Activated CD4-positive, alpha-beta T cell treated with anti-CD3 and anti-CD28 coated beads, Interleukin-2, Interleukin-4, amounts not matched to agents 100 ng/mL and 50 ng/mL, durations not matched to agents 16 hours and 8 hours (primary cell): ENCODE measurements at regions not wholly inside any gene's neighbourhood (a gene's known extent, or its start where the extent isn't known, plus 50 kb on each side); places are given as distances from the start of the nearest gene placed in this dataset.
"Not testable (repeated sequence)": the region's sequence is repeated elsewhere in the genome, so short reads cannot be mapped to it uniquely, and the experiment has no call there.

Source experiments
- DNase-seq: peaks from one replicate; pipeline ENCODE4 v3.0.0-alpha.2; 2020; ENCODE audit warnings: low spot score

- DNase-seq, result no peak
These were observed 99.9 kb upstream of the SERBP1 start for GRCh38 chr1:67530071-67530470.

- DNase-seq, result peak; percentile 24
These were observed 102.4 kb upstream of the SERBP1 start for GRCh38 chr1:67532452-67533216.

GRCh38 chr1:67534627-67535065, 104.4 kb upstream of the SERBP1 start:
- DNase-seq, result no peak

- DNase-seq, result peak; percentile 58
These were observed 105.3 kb upstream of the SERBP1 start for GRCh38 chr1:67535474-67535873.

- DNase-seq, result no peak
These were observed 106.9 kb upstream of the SERBP1 start for GRCh38 chr1:67536957-67537666.

GRCh38 chr1:67537667-67538018, 107.4 kb upstream of the SERBP1 start:
- DNase-seq, result no peak

GRCh38 chr1:67540025-67540732, 110.0 kb upstream of the SERBP1 start:
- no peak for DNase-seq

GRCh38 chr1:67540733-67541125, 110.5 kb upstream of the SERBP1 start:
- no peak for DNase-seq

- DNase-seq, result no peak
These were observed 112.5 kb upstream of the SERBP1 start for GRCh38 chr1:67542747-67543146.

GRCh38 chr1:67544921-67545320, 114.7 kb upstream of the SERBP1 start:
- no peak for DNase-seq

GRCh38 chr1:67545364-67545763, 115.2 kb upstream of the SERBP1 start:
- DNase-seq, result no peak

- no peak for DNase-seq
These were observed 121.2 kb upstream of the SERBP1 start for GRCh38 chr1:67551375-67551774.

GRCh38 chr1:67552336-67552759, 122.1 kb upstream of the SERBP1 start:
- DNase-seq, result no peak

- DNase-seq, result not testable (repeated sequence)
These were observed 124.0 kb upstream of the SERBP1 start for GRCh38 chr1:67554204-67554603.

- DNase-seq, result no peak
These were observed 125.5 kb upstream of the SERBP1 start for GRCh38 chr1:67555461-67556296.

GRCh38 chr1:67556297-67556900, 126.2 kb upstream of the SERBP1 start:
- no peak for DNase-seq

GRCh38 chr1:67557696-67558448, 127.1 kb upstream of the GADD45A start:
- DNase-seq, result no peak

GRCh38 chr1:67558449-67559193, 126.4 kb upstream of the GADD45A start:
- no peak for DNase-seq

GRCh38 chr1:67559222-67559700, 125.7 kb upstream of the GADD45A start:
- no peak for DNase-seq
